Tibial nerve (tissue), 4 donors: ENCODE measurements at regions not wholly inside any gene's neighbourhood (a gene's known extent, or its start where the extent isn't known, plus 50 kb on each side); places are given as distances from the start of the nearest gene placed in this dataset.

Experiments used
- CTCF ChIP-seq, 5 experiments: fragments of 200-600 bp in 3 of 5; fragments of 450-650 bp in 2 of 5; sonication (generic) in 3 of 5; IDR thresholded peaks; one replicate each; pipeline ENCODE4 v1.5.1; 2016 to 2019; ENCODE audit warnings: antibody characterized with exemption in 5 of 5, mild to moderate bottlenecking in 3 of 5, moderate library complexity in 2 of 5
- EP300 ChIP-seq, 2 donors: sonication (generic); formaldehyde crosslinking; IDR thresholded peaks; one replicate each; pipeline ENCODE4 v1.6.1; 2017; ENCODE audit warnings: antibody characterized with exemption in 2 of 2, mild to moderate bottlenecking in 1 of 2

- TF ChIP-seq CTCF (IDR thresholded peaks at IDR 0.05) (no peak), EP300 (IDR thresholded peaks at IDR 0.05) (no peak)
These were observed 76.4 kb downstream of the TSN start for GRCh38 chr2:121831841-121832240.
